Activated CD4-positive, alpha-beta T cell treated with anti-CD3 and anti-CD28 coated beads, Interleukin-2, Interleukin-6, amounts not matched to agents 100 ng/mL and 50 ng/mL, durations not matched to agents 16 hours and 8 hours (primary cell): ENCODE measurements at regions not wholly inside any gene's neighbourhood (a gene's known extent, or its start where the extent isn't known, plus 50 kb on each side); places are given as distances from the start of the nearest gene placed in this dataset.

Source experiments
- DNase-seq: peaks from one replicate; pipeline ENCODE4 v3.0.0-alpha.2; 2020

DNA sequence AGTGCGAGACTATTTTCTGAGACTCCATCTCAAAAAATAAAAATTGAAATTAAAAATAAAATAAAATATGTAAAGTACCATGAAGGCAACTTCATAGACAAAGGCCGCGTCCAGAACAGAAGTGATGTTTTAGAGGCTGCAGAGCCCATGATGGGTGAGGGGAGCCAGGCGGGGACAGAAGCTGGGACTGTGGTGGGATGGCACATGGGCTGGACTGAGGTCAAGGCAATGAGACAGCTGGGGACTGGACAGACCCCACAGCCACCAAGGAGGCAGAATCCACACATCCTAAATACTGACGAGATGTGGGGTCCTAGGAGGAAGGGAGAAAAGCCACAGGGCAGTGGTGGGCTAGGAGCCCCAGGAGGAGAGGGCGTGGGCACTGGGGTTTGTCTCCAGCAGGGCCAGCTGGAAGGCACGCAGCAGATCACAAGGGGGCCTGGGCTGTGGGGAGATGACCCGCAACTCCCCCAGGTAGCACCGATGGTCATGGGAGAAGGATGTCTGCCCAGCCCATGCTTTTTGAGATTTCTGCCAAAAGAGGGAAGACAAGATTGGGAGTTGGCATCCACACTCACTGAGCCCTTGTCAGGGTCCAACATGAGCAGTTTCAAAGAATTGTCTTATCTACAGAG is 74.3 kb downstream of the KCNF1 start:
- no peak for DNase-seq

DNA sequence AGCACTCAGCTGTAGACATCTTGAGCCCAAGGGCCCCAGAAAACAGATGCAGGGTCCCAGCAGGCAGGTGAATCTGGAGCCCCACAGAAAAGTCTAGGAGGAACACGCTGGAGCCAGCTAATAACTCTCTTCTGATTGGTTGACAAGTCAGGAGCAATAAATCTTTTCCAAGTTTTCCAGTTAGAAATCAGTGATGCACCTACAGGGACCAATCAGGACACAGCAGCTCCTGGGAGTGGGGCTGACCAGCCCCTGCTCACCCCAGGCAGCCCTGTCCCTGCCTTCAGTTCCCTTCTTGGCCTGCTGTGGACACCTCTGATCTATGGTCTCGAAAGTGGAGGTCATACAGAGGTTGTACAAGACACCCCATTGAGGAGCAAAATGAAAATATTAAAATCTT is 75.7 kb downstream of the KCNF1 start:
- no peak for DNase-seq

DNA sequence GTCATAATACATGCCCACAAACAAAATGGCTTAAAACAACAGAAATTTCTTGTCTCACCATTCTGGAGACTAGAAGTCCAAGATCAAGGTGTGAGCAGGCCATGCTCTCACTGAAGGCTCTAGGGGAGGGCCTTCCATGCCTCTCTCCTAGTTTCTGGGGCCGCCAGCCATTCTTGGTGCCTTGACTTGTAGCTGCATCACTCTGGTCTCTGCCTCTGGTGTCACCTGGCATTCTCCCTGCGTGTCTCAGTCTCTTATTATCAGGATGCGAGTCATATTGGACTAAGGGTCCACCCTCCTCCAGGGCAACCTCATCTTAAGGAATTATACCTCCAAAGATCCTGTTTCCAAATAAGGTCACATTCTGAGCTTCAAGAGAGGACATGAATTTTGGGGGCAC is 76.1 kb downstream of the KCNF1 start:
- no peak for DNase-seq

DNA sequence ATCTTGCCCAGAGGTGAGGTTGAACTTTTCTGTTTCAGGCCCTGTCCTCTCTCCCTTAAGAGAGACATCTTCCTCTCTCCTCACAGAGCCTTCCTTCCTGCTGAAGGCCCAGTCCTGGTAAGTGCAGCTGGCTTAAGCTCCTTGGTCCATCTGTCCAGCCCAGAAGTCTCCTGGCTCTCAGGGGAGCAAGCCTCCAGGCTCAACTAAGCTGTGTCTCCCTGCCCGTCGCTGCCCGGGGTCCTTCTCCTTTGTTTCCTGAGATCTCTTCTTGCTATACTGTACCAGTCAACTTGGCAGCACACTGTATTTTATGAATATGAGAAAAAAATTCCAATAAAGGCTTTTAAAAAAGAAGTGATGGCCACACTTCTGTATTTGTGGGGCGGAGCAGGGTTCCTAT is 77.4 kb downstream of the KCNF1 start:
- no peak for DNase-seq

DNA sequence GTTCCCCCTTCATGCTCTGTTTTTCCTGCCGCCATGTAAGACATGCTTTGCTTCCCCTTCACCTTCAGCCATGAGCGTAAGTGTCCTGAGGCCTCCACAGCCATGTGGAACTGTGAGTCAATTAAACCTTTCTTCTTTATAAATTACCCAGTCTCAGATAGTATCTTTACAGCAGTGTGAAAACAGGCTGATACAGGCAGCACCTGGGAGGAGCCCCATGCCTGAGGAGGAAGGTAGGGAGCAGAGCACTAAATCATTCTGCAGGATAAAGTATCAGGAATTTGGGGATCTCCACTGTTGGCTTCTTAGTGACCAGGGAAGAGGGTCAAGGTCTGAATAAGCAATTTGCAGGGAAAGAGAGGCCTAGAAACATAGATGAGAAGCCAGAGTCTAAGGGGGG is 78.0 kb downstream of the KCNF1 start:
- no peak for DNase-seq

DNA sequence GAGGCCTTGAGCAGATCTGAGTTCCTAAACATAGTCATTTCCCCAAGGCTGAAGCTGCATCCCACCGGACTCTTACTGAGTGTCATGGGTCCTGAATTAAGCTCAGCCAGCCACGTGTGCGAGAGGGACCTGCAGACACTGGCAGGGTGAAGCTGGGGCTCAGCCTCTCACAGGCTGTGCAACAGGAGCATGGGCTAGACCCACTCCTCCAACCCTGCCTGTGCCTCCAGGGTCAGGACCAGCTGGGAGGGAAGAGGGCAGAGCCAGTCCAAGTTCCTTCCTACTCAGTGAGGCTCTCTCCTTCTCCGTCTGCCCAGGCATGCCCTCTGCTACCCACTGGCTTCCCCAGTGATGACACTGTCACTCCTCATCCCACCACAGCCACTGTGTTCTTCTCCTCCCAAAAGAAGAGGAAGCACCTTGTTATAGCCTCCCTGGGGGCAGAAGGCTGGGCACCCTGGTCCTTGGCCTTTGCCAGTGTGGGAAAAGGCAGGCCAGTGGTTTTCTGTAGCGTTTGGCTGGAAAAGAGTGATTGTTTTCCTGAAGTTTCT is 78.9 kb downstream of the KCNF1 start:
- no peak for DNase-seq

DNA sequence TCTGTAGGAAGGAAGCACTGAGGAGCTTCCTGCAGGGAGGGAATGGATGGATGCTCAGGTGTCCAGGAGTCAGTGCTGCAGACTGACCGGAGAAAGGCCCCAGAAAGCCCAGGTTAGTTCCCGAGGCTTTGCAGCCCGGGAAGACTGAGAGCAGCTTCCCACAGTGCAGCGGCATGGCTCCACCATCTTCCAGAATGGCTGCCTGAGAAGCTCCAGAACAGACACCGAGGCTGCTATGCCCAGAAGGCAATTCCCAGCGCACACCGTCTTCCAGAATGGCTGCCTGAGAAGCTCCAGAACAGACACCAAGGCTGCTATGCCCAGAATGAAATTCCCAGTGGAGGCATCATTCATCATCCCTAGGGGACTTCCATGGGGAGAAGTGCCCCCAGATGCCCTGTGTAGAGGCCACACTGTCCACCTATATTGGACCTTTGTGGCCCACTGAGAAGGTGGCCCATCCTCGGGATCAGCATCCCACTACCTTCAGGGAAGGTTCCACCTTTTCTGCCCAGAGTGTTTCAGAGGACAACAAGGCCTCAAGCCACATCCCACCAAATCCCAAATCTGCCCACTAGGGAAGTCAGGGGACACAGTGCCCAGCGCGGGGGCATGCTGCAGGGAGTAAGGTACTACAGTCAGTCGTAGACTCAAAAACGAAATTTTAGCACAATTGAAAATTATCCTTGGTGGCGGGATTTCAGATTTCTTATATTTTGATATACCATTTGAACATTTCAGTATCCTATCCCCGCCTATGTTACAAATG is 80.5 kb downstream of the KCNF1 start:
- no peak for DNase-seq

DNA sequence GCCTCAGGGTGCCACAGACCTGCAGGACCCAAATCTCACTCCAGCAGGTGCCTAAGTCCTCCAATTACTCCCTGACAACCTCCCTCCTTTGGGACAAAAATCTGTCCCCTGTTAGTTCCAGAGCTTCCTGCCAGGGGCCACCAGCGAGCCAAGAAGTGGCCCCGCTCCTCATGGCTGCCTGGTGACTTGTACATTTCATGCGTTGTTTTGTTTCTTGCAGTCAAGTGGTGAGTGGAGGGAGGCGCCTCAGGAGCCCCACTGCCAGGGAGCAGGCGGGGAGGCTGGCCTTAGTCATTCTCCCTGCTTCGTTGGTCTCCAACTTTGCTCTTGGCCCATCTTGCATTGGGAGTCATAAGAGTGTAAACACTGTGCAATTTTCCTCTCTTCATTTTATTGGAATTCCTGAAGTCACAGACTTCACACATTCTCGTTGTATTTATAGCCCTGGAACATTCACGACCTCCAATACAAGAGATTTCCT is 81.3 kb downstream of the KCNF1 start:
- no peak for DNase-seq

DNA sequence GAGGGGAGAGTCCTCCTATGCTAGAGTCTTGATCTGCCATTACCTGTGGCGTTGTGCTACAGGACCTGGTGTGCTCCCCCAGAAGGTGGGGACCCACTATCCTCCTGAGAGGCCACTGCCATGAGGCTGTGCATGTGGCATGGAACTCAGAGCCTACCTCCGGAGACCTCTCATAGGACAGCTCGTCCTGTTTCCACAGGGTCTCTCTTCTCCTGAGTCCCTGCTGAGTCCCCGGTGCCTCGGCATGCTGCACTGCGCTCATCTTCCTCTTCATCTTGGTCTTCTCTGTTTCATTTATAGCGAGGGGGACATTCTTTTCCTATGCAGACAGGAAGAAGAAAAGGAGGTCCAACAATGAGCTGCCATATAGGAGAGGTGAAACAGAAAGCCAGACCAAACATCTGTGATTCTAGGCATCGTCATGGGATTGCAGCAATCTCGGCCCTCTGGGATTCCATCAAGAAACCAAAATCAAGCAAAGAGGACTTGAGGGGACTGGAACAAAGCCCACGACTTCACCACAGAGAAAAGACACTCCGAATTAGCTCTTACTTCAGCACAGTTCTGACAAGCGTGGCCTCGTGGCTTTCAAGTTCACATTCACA is 83.7 kb downstream of the KCNF1 start:
- DNase-seq = no peak

DNA sequence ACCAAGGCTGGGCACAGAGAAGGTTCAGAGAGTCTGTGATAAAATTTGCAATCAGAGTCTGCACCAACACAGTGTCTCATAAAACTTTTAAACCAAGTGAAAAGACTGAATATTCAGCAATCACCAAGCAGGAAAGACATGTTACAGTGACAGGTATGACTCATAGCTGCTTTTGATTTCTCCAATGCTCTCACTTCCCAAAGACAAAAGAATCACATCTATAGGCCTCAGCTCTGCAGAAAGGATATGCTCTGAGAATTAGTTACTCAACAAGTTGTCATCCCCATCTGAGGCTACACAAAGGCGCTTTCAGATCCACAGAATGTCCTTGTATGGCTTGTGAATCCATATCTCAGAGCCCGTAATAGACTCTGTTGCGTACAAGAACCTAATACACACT is 92.5 kb downstream of the KCNF1 start:
- no peak for DNase-seq

DNA sequence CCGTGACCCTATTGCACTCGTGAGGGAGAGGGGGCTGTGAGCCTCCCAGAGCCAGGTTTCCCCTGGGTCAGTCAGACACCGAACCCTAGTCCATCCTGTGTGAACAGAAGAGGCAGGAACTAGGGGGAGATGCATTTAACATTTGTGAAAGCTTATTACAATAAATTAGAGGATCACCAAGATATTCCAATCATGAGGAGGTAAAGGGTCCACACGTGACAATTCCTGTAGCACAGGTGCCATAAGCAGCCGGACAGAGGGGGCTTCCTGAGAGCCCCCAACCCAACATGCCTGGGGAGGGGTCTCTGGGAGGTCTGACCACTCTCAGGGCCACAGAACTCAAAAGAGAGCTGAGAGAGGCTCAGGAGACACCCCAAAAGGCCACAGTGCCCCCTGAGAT is 93.3 kb downstream of the KCNF1 start:
- no peak for DNase-seq

DNA sequence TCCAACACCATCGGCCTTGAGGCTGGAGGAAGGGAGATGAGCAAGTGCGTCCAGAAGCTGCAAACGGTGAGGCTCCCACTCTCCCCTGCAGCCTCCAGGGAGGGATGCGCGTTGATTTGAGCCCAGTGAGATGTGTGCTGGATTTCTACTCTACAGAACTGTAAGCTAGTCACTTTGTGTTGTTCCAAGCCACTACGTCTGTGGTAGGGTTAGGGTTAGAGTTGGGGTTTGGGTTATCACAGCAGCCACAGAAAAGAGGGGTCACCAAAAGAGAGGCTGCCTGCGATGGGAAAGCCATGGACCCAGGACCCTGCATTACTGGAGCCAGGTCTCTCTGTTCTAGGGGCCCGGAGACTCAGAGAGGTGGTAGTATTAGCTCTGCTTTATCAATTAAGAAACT is 94.5 kb downstream of the KCNF1 start:
- DNase-seq = no peak

DNA sequence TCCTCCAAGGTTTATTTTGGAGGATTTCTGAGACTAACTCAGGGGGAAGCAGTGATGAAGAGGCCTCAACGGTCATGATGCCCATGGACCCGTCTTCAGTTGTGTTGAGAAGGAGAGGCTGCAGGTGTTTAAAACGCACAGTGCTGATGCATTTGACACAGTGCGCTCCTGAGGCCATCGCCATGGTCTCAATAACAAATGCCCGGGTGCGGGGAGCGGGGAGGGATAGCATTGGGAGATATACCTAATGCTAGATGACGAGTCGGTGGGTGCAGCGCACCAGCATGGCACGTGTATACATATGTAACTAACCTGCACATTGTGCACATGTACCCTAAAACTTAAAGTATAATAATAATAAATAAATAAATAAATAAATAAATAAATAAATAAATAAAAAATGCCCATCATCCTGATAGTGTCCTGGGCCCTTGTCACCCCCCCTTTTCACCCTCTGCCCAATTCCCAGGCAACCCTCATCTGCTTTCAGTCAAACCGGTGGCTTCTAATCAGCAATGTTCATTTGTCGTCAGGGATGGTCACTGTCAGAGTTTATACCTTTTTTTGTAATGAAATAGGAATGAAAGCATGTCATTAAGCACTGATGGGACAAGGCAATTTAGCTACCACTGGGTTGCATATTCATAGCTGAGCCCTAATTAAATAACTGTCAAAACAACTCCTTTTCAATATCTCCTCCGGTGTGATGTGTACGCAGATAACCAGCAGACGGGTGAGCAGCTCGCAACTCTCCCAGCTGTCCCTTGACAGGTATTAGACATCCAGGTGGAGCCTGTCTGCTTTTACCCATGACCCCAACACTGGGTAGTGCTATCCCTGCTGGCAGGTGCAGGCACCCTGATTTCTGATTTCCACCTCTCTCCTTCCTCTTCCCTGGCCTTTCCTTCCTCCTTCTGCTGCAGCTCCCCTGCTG is 95.9 kb downstream of the KCNF1 start:
- DNase-seq = no peak

DNA sequence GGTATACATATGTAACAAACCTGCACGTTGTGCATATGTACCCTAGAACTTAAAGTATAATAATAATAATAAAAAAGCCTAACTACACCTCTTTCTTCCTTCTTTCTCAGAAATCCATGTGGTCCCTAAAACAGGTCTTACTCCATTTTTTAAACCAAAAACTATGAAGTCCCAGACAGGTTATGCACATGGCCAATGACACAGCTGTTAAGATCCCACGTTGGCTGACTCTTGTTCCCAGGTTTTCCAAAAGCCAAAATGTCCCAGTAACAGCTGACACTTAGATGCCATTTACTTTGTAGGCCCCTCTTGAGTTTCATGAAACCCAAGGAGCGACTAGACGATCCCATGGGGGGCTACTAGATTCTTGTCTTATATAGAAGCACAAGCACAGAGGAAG is 97.0 kb downstream of the KCNF1 start:
- DNase-seq = no peak

DNA sequence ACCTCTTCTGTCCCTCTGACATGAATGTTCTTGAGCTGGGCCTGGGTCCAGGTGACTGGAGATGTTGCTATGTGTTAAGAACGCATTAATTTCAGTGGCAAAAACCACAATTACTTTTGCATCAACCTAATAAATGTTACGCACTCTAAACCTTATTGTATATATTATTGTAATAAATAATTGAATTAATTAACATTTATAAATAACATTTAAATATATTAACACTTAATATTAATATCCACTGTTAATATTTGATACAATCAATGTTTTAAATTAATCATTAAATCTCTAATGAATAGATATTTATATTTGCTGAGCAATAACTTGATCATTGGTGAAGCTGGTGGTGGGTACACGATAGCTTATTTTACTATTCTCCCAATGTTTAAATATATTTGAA is 97.4 kb downstream of the KCNF1 start:
- DNase-seq = no peak

DNA sequence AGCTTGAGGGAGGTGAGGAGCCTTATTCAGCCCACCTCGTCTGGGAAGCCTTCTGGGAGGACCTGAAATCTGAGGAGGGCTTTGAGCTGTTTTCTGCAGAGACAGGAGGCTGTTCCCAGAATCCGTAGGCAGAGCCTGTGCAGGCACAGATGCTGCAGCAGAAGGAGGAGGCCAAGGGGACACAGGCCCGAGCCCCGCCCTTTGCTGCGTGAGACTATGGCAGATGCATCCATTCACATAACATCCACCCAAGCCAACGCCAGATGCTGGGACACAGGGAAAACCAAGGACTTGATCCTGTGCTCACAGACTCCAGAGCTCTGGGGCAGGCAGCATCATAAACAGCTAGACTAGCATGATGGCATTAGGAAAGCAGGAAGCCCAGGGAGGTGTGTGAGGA is 98.2 kb downstream of the KCNF1 start:
- no peak for DNase-seq

DNA sequence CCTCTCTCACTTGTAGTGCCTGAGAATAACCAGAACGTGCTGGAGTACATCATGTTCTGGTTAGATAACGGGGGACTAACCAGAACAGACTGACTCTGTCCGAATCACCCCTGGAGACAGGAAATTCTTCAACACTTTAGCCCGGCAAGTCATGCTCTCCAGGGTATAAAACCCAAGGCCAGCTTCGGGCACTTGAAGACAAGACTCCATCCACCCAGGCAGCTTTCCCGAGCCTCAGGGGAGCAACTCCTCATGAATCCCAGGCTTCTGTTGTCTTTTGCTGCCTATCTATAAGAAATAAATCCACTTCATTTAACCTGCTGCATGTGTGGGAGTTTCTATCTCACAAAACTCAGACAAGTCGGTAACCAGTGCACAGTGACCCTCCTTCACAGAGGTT is 99.6 kb downstream of the KCNF1 start:
- no peak for DNase-seq

DNA sequence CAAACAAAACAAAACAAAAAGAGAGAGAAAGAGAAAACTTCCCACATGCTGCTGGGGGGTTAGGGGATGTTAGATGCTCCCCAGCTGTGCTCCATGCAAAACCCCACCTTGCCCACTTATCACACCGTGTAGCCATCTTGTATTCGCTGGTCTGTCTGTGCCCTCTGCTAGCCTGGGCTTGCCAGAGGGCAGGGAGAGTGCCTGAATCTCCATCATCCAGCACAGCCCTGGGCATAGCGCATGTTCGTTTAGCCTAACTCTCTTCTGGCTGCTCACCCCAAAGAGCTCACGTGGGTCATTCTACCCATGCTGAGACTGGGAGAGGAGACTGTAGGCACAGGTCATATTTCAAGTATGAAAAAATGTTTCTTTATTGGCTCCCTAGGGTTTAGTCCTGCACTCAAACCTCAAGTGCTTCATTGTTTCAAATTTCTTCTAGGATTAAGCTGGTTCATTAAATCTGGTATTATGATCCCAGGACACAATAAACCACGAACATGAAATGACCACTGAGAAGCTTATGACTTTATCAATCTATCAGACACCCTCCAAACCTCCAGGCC is 100.5 kb downstream of the KCNF1 start:
- no peak for DNase-seq

DNA sequence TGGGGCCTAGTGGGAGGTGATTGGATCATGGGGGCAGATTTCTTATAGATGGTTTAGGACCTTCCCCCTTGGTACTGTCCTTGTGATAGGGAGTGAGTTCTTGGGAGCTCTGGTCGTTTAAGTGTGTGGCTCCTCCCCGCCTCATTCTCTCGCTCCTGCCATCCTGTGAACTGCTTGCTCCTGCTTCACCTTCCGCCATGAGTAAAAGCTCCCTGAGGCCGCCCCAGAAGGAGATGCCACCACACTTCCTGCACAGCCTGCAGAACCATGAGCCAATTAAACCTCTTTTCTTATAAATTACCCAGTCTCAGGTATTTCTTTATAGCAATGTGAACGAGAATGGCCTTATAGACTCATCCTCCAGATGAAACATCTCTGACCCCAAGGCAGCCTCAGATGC is 101.5 kb downstream of the KCNF1 start:
- no peak for DNase-seq

DNA sequence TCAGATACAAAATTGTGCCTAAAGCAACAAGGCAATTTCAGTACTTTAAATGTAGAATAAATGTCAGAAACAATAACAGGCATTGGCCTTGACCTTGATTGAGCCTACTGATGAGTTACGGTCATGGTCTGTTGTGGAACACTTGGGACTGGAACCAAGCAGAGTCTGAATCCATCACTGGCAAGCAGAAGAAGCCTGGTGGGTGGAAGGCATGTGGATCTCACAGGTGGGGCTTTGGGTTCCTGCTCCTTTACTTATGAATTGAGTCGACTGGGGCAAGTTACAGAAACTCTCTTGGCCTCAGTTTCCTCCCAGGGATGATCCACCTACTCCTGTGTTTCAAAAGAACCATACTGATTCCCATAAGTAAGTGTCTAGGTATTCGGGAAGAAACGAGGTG is 102.3 kb downstream of the KCNF1 start:
- no peak for DNase-seq

DNA sequence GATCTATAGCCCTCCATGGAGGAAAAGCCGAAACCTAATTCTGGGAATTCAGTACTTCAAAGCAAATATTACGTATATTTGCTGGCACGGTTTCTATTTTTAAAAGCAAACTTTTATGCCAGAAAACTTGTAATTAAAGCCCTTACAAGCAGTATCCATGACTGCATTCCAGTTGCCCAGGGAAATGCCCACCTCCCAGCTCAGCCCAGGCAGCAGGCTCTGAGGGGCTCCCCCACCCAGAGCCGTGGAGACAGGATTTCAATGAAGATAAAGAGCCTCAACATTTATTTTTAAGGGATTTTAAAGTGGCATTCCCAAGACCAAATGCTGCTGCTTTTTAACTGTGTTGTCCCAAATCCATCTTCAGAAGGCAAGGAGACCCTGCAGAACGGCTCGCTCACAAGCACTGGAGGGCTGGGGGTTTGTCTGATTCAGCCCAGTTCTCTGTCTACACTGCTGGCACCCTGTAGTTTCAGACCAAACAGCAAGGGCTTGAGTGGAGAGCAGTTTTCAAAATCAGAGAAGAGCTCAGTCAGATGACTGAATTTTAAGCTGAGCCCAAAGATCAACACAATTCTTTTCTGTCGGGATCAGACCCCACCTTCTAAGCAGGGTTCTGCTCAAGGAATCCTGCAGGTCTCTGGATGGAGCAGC is 105.1 kb downstream of the KCNF1 start:
- no peak for DNase-seq

DNA sequence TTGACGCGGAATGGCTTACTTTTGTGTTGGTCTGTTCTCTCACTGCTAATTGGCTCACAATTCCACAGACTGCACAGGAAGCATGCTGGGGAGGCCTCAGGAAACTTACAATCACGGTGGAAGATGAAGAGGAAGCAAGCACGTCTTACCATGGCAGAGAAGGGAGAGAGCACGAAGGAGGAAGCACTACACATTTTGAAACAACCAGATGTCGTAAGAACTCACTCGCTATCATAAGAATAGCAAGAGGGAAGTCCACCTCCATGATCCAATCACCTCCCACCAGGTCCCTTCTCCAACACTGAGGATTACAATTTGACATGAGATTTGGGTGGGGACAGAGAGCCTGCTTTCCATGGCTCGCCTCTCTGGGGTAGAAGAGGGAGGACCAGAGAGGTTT is 106.2 kb downstream of the KCNF1 start:
- DNase-seq = no peak
